IMR-90 (cell line): ENCODE measurements at regions not wholly inside any gene's neighbourhood (a gene's known extent, or its start where the extent isn't known, plus 50 kb on each side); places are given as distances from the start of the nearest gene placed in this dataset.

Source experiments
- ATAC-seq: fragments of 200-7000 bp; cut with Tn5 transposase; 2 replicates; pipeline ENCODE4 v1.9.1; 2020; ENCODE audit warnings: low read depth, mild to moderate bottlenecking, moderate library complexity
- BruUV-seq: library from RNA; stranded (reverse); fragments of 400-500 nt; replicated peaks from 2 replicates; lab custom pipeline; 2021; lab: Mats Ljungman, UMichigan
- CTCF ChIA-PET: fragments of 300-600 bp; formaldehyde crosslinking; extraction: SDS; loops from one replicate; lab custom pipeline; 2021; ENCODE audit warnings: antibody characterized with exemption; lab: Yijun Ruan, JAX
- POLR2A ChIA-PET: fragments of 300-600 bp; sonication (Branson Sonifier 250); formaldehyde crosslinking; loops from one replicate; lab custom pipeline; 2022; ENCODE audit warnings: antibody characterized with exemption; ENCODE audit not compliant: unreplicated experiment; lab: Charles Lee
- DNase-seq: peaks from one replicate; pipeline ENCODE4 v3.0.0; 2013
- H2AFZ ChIP-seq: replicated peaks from 2 replicates; pipeline ENCODE3; 2013; ENCODE audit warnings: low read length, mild to moderate bottlenecking; ENCODE audit not compliant: poor library complexity
- H2AK5ac ChIP-seq: 2 replicates; pipeline ENCODE4 v1.6.1; 2013; ENCODE audit warnings: low read depth, low read length, inconsistent platforms
- H2AK9ac ChIP-seq: replicated peaks from 2 replicates; pipeline ENCODE3; 2013; ENCODE audit warnings: mild to moderate bottlenecking, low read depth, low read length, moderate library complexity; ENCODE audit not compliant: poor library complexity
- H2BK120ac ChIP-seq: 2 replicates; pipeline ENCODE4 v1.6.1; 2013; ENCODE audit warnings: low read depth, low read length, inconsistent platforms
- H2BK15ac ChIP-seq: 3 replicates; pipeline ENCODE4 v1.6.1; 2013; ENCODE audit warnings: low read depth, low read length, inconsistent platforms
- H2BK20ac ChIP-seq: 2 replicates; pipeline ENCODE4 v1.6.1; 2013; ENCODE audit warnings: low read depth, mild to moderate bottlenecking, inconsistent platforms, low read length, moderate library complexity
- H2BK5ac ChIP-seq: 2 replicates; pipeline ENCODE4 v1.6.1; 2013; ENCODE audit warnings: mild to moderate bottlenecking, low read depth, low read length, inconsistent platforms; ENCODE audit not compliant: poor library complexity, severe bottlenecking
- H3K14ac ChIP-seq: replicated peaks from 2 replicates; pipeline ENCODE4 v1.6.1; 2013; ENCODE audit warnings: low read depth, low read length, inconsistent platforms
- H3K18ac ChIP-seq: 2 replicates; pipeline ENCODE4 v1.6.1; 2013; ENCODE audit warnings: low read depth, low read length, control low read depth
- H3K23ac ChIP-seq: 2 replicates; pipeline ENCODE4 v1.6.1; 2013; ENCODE audit warnings: low read depth, low read length, inconsistent platforms
- H3K27ac ChIP-seq: 2 replicates; pipeline ENCODE4 v1.5.1; 2013; ENCODE audit warnings: mild to moderate bottlenecking, control low read depth, low read length; ENCODE audit not compliant: insufficient read depth
- H3K27me3 ChIP-seq: 2 replicates; pipeline ENCODE4 v1.6.1; 2013; ENCODE audit warnings: low read length; ENCODE audit not compliant: control insufficient read depth, insufficient read depth
- H3K36me3 ChIP-seq: 2 replicates; pipeline ENCODE4 v1.6.1; 2013; ENCODE audit warnings: low read length, mixed read lengths; ENCODE audit not compliant: control insufficient read depth, insufficient read depth
- H3K4ac ChIP-seq: 2 replicates; pipeline ENCODE4 v1.6.1; 2013; ENCODE audit warnings: low read depth, low read length, inconsistent platforms
- H3K4me1 ChIP-seq: 2 replicates; pipeline ENCODE4 v1.6.1; 2013; ENCODE audit warnings: low read length, mixed read lengths; ENCODE audit not compliant: control insufficient read depth, insufficient read depth
- H3K4me2 ChIP-seq: 2 replicates; pipeline ENCODE4 v1.6.1; 2013; ENCODE audit warnings: low read depth, mild to moderate bottlenecking, control low read depth, low read length, moderate library complexity
- H3K4me3 ChIP-seq: 2 replicates; pipeline ENCODE4 v1.5.1; 2013; ENCODE audit warnings: low read depth, mild to moderate bottlenecking, control low read depth, low read length, moderate library complexity; ENCODE audit not compliant: insufficient read depth
- H3K56ac ChIP-seq: 2 replicates; pipeline ENCODE4 v1.6.1; 2013; ENCODE audit warnings: low read length, inconsistent platforms; ENCODE audit not compliant: insufficient read depth; ENCODE audit errors: extremely low read depth
- H3K79me1 ChIP-seq, 2 experiments: 2 replicates each; pipeline ENCODE4 v1.6.1; 2013; ENCODE audit warnings: low read length in 2 of 2, inconsistent platforms in 1 of 2, low read depth in 1 of 2
- H3K9ac ChIP-seq: 2 replicates; pipeline ENCODE4 v1.6.1; 2013; ENCODE audit warnings: low read depth, low read length, control low read depth
- H3K9me1 ChIP-seq: 2 replicates; pipeline ENCODE4 v1.6.1; 2013; ENCODE audit warnings: low read length, inconsistent platforms; ENCODE audit not compliant: insufficient read depth
- H3K9me3 ChIP-seq: 2 replicates; pipeline ENCODE4 v1.6.1; 2013; ENCODE audit warnings: low read length; ENCODE audit not compliant: control insufficient read depth, insufficient read depth
- H4K20me1 ChIP-seq: 2 replicates; pipeline ENCODE4 v1.6.1; 2013; ENCODE audit warnings: low read length, inconsistent platforms; ENCODE audit not compliant: insufficient read depth
- H4K5ac ChIP-seq: 2 replicates; pipeline ENCODE4 v1.6.1; 2013; ENCODE audit warnings: mild to moderate bottlenecking, low read depth, low read length, control low read depth
- H4K8ac ChIP-seq, 2 experiments: 2 replicates each; pipeline ENCODE4 v1.6.1; 2013; ENCODE audit warnings: low read depth in 2 of 2, low read length in 2 of 2, control low read depth in 1 of 2, inconsistent platforms in 1 of 2
- H4K91ac ChIP-seq: 2 replicates; pipeline ENCODE4 v1.6.1; 2013; ENCODE audit warnings: low read depth, low read length, inconsistent platforms; ENCODE audit not compliant: insufficient read depth
- BHLHE40 ChIP-seq: fragments of 150-350 bp; IDR thresholded peaks from 2 replicates; pipeline ENCODE4 v1.6.1; 2016; ENCODE audit warnings: mild to moderate bottlenecking, low read depth, low read length
- CEBPB ChIP-seq: IDR thresholded peaks from 2 replicates; pipeline ENCODE4 v1.6.1; 2012; ENCODE audit warnings: low read depth, low read length, improper control_type of control experiment
- CHD1 ChIP-seq: IDR thresholded peaks from 2 replicates; pipeline ENCODE4 v1.6.1; 2012; ENCODE audit warnings: low read depth, low read length, improper control_type of control experiment
- FOS ChIP-seq: fragments of 150-350 bp; IDR thresholded peaks from 2 replicates; pipeline ENCODE4 v1.6.1; 2016; ENCODE audit warnings: low read depth, low read length
- MAFK ChIP-seq: IDR thresholded peaks from 2 replicates; pipeline ENCODE4 v1.6.1; 2012; ENCODE audit warnings: low read depth, low read length, improper control_type of control experiment
- NFE2L2 ChIP-seq: fragments of 150-350 bp; IDR thresholded peaks from 2 replicates; pipeline ENCODE4 v1.6.1; 2016; ENCODE audit warnings: low read depth, mild to moderate bottlenecking, low read length
- RAD21 ChIP-seq: IDR thresholded peaks from 2 replicates; pipeline ENCODE4 v1.6.1; 2012; ENCODE audit warnings: low read length, improper control_type of control experiment
- RCOR1 ChIP-seq: IDR thresholded peaks from 2 replicates; pipeline ENCODE4 v1.6.1; 2012; ENCODE audit warnings: mild to moderate bottlenecking, low read length, improper control_type of control experiment; ENCODE audit not compliant: insufficient replicate concordance
- RFX5 ChIP-seq: IDR thresholded peaks from 2 replicates; pipeline ENCODE4 v1.8.0; 2012; ENCODE audit warnings: low read depth, mild to moderate bottlenecking, low read length, moderate library complexity
- SMC3 ChIP-seq: fragments of 150-350 bp; IDR thresholded peaks from 2 replicates; pipeline ENCODE4 v1.6.1; 2016; ENCODE audit warnings: low read depth, mild to moderate bottlenecking, antibody characterized with exemption, low read length, moderate library complexity
- WGBS, 2 experiments: methylation state at CpG; one replicate each; pipeline versions ENCODE4 v1.1.5 to v1.1.7; 2013; ENCODE audit warnings: missing lambda C conversion rate in 2 of 2; ENCODE audit not compliant: insufficient read length in 1 of 2; ENCODE audit errors: extremely low coverage in 2 of 2; 5-methylcytosine and 5-hydroxymethylcytosine counted together
- dilution Hi-C: fragments of 300-500 bp; cut with HindIII; formaldehyde crosslinking; loops from one replicate; pipeline ENCODE4 v1.14.3; 2018; ENCODE audit warnings: low sequenced_read_pairs; ENCODE audit not compliant: unreplicated experiment
- in situ Hi-C: fragments of 300-500 bp; cut with MboI; formaldehyde crosslinking; loops from 3 replicates; pipeline ENCODE4 v1.14.3; 2019; ENCODE audit warnings: low sequenced_read_pairs, inconsistent platforms, mixed read lengths
- intact Hi-C: fragments of 100-400 bp; cut with micrococcal nuclease; formaldehyde crosslinking; loops from 2 replicates; pipeline ENCODE4 v1.10.0; 2022
- TF ChIP-seq, protein P1 (sequence below): conservative IDR thresholded peaks from 2 replicates; pipeline ENCODE4 v1.5.1; 2012; ENCODE audit warnings: mild to moderate bottlenecking, low read depth, low read length, improper control_type of control experiment
- TF ChIP-seq, protein P2 (sequence below): fragments of 150-350 bp; IDR thresholded peaks from 2 replicates; pipeline ENCODE4 v1.6.1; 2017; ENCODE audit warnings: mild to moderate bottlenecking, antibody characterized with exemption, low read length, low read depth
- TF ChIP-seq, protein P3 (sequence below): fragments of 150-350 bp; IDR thresholded peaks from 2 replicates; pipeline ENCODE4 v1.6.1; 2016; ENCODE audit warnings: low read depth, mild to moderate bottlenecking, low read length, moderate library complexity, borderline replicate concordance

- H4K5ac ChIP-seq = no peak overlapping the region
- H4K20me1 ChIP-seq = no peaks in the 10 kb centered on the region
- H3K23ac ChIP-seq = no peak overlapping the region
- H3K4me2 ChIP-seq = no peak overlapping the region
- intact Hi-C loops = no loop called here
- no peak overlapping the region for H3K4ac ChIP-seq
- no peak overlapping the region for H2AK9ac ChIP-seq
- no peak overlapping the region for H3K18ac ChIP-seq
- H3K27me3 ChIP-seq = no peaks in the 10 kb centered on the region
- no CpG with 5 or more reads among the region's 2 CpGs for WGBS, 2 experiments
- in situ Hi-C loops = no loop called here
- H3K36me3 ChIP-seq = no peaks in the 10 kb centered on the region
- H3K4me3 ChIP-seq = no peak overlapping the region
- H2BK120ac ChIP-seq = no peak overlapping the region
- H3K79me1 ChIP-seq = no peaks in the 10 kb centered on the region
- no peak for ATAC-seq
- H4K8ac ChIP-seq = no peak overlapping the region
- no peak overlapping the region for H2BK5ac ChIP-seq
- ChIA-PET CTCF (no interaction called here), POLR2A (no interaction called here)
- H3K14ac ChIP-seq = no peak overlapping the region
- no peaks in the 10 kb centered on the region; the same call in 1 of the 2 replicates for H3K9me1 ChIP-seq
- H3K4me1 ChIP-seq = peaks cover 3% of the 10 kb centered on the region; the same call in 1 of the 2 replicates
- H2BK15ac ChIP-seq = no peak overlapping the region
- H3K27ac ChIP-seq = no peak overlapping the region
- BruUV-seq = no TSS peak
- no peak for DNase-seq
- H2AFZ ChIP-seq = no peak overlapping the region
- H2BK20ac ChIP-seq = no peak overlapping the region
- TF ChIP-seq, protein P1, sequence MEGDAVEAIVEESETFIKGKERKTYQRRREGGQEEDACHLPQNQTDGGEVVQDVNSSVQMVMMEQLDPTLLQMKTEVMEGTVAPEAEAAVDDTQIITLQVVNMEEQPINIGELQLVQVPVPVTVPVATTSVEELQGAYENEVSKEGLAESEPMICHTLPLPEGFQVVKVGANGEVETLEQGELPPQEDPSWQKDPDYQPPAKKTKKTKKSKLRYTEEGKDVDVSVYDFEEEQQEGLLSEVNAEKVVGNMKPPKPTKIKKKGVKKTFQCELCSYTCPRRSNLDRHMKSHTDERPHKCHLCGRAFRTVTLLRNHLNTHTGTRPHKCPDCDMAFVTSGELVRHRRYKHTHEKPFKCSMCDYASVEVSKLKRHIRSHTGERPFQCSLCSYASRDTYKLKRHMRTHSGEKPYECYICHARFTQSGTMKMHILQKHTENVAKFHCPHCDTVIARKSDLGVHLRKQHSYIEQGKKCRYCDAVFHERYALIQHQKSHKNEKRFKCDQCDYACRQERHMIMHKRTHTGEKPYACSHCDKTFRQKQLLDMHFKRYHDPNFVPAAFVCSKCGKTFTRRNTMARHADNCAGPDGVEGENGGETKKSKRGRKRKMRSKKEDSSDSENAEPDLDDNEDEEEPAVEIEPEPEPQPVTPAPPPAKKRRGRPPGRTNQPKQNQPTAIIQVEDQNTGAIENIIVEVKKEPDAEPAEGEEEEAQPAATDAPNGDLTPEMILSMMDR = no peak
- TF ChIP-seq, protein P2, sequence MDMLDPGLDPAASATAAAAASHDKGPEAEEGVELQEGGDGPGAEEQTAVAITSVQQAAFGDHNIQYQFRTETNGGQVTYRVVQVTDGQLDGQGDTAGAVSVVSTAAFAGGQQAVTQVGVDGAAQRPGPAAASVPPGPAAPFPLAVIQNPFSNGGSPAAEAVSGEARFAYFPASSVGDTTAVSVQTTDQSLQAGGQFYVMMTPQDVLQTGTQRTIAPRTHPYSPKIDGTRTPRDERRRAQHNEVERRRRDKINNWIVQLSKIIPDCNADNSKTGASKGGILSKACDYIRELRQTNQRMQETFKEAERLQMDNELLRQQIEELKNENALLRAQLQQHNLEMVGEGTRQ = no peak
- TF ChIP-seq SMC3 = no peak
- no peak for TF ChIP-seq RFX5
- TF ChIP-seq CHD1 = no peak
- no peak for TF ChIP-seq BHLHE40
- no peak for TF ChIP-seq MAFK
- no peak for TF ChIP-seq RCOR1
- TF ChIP-seq NFE2L2 = no peak
- TF ChIP-seq FOS = no peak
- no peak for TF ChIP-seq CEBPB
- TF ChIP-seq, protein P3, sequence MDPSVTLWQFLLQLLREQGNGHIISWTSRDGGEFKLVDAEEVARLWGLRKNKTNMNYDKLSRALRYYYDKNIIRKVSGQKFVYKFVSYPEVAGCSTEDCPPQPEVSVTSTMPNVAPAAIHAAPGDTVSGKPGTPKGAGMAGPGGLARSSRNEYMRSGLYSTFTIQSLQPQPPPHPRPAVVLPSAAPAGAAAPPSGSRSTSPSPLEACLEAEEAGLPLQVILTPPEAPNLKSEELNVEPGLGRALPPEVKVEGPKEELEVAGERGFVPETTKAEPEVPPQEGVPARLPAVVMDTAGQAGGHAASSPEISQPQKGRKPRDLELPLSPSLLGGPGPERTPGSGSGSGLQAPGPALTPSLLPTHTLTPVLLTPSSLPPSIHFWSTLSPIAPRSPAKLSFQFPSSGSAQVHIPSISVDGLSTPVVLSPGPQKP = no peak
- TF ChIP-seq RAD21 = no peak
- H4K91ac ChIP-seq = no peak overlapping the region
- no peak overlapping the region for H3K9ac ChIP-seq
- no peak overlapping the region for H2AK5ac ChIP-seq
- no peaks in the 10 kb centered on the region for H3K9me3 ChIP-seq
- no peak overlapping the region for H3K56ac ChIP-seq
- dilution Hi-C loops = no loop called here
Measured at GRCh38 chr6:139841794-139842215, 467.4 kb upstream of the CITED2 start.
